Endodermal cell (in vitro differentiated cells): ENCODE measurements at regions not wholly inside any gene's neighbourhood (a gene's known extent, or its start where the extent isn't known, plus 50 kb on each side); places are given as distances from the start of the nearest gene placed in this dataset.
A peak's percentile ranks its signal among the peaks of the same experiment; 100 is the strongest.

Experiments
- DNase-seq: peaks from one replicate; pipeline ENCODE4 v3.0.0-alpha.2; 2017
- H3K27ac ChIP-seq: 2 replicates; pipeline ENCODE4 v1.5.1; 2013; ENCODE audit warnings: mild to moderate bottlenecking, low read depth, low read length, moderate library complexity
- H3K27me3 ChIP-seq: 2 replicates; pipeline ENCODE4 v1.6.1; 2013; ENCODE audit warnings: mild to moderate bottlenecking, low read length, moderate library complexity; ENCODE audit not compliant: insufficient read depth, control insufficient read depth, poor library complexity, severe bottlenecking
- H3K36me3 ChIP-seq: 2 replicates; pipeline ENCODE4 v1.7.0; 2013; ENCODE audit warnings: mild to moderate bottlenecking, low read length, moderate library complexity; ENCODE audit not compliant: control insufficient read depth, insufficient read depth
- H3K4me1 ChIP-seq: one replicate; pipeline ENCODE4 v1.7.0; 2013; ENCODE audit warnings: low read length; ENCODE audit not compliant: control insufficient read depth, insufficient read depth
- H3K4me3 ChIP-seq: 2 replicates; pipeline ENCODE4 v1.5.1; 2013; ENCODE audit warnings: mild to moderate bottlenecking, low read length, moderate library complexity
- H3K9ac ChIP-seq: 2 replicates; pipeline ENCODE4 v1.6.1; 2013; ENCODE audit warnings: mild to moderate bottlenecking, low read length, moderate library complexity; ENCODE audit not compliant: poor library complexity, severe bottlenecking; ENCODE audit errors: extremely low read depth
- H3K9me3 ChIP-seq: 2 replicates; pipeline ENCODE4 v1.6.1; 2013; ENCODE audit warnings: mild to moderate bottlenecking, low read length, moderate library complexity; ENCODE audit not compliant: control insufficient read depth
- H3K27ac Mint-ChIP-seq: 2 replicates; pipeline ENCODE4 v1.8.0; 2020; ENCODE audit warnings: mixed read lengths
- H3K27me3 Mint-ChIP-seq: 2 replicates; pipeline ENCODE4 v1.8.0; 2021; ENCODE audit warnings: mild to moderate bottlenecking, mixed read lengths; ENCODE audit not compliant: insufficient read depth
- H3K36me3 Mint-ChIP-seq: 2 replicates; pipeline ENCODE4 v1.8.0; 2020; ENCODE audit warnings: low read depth, mixed read lengths
- H3K4me1 Mint-ChIP-seq: 2 replicates; pipeline ENCODE4 v1.8.0; 2020; ENCODE audit warnings: mixed read lengths
- H3K4me3 Mint-ChIP-seq: 2 replicates; pipeline ENCODE4 v1.8.0; 2020; ENCODE audit warnings: mild to moderate bottlenecking, moderate library complexity, mixed read lengths
- H3K9me3 Mint-ChIP-seq: 2 replicates; pipeline ENCODE4 v1.8.0; 2020; ENCODE audit warnings: mild to moderate bottlenecking, mixed read lengths
- WGBS, 2 experiments: methylation state at CpG; one replicate each; pipeline versions ENCODE4 v1.1.5 to v1.1.7; 2013; ENCODE audit warnings: missing lambda C conversion rate in 2 of 2, mixed read lengths in 1 of 2; ENCODE audit not compliant: insufficient coverage in 1 of 2, insufficient read length in 1 of 2; 5-methylcytosine and 5-hydroxymethylcytosine counted together
- TF ChIP-seq, protein P1 (sequence below): fragments of 200-600 bp; sonication (generic); conservative IDR thresholded peaks from 2 replicates; pipeline ENCODE4 v1.5.0; 2021; ENCODE audit warnings: antibody characterized with exemption, mild to moderate bottlenecking

DNA sequence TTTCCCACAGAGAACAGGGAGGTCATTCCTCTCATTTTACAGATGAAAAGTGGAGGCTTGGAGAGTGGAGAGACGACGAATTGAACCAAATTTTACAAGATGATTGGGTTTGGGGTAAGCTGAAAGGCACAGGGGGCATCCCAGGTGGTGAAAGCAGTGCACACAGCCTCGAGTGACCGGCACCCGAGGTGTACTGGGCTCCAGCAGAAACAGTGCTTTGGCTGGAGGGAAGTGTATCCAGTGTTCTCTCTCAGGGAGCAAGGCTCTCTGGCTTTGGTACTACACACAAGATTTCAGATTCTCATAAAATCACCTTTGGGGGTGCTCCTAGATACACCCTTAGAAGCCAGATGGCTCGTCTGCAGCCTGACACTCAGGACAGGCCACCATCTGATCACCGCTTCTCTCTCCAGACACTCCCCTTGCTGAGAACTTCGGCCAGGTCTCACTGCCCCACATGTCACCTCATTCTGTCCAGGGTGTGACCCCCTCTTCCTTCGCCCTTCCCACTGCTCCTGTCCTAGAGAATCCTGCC is 339.6 kb downstream of the CYRIA start:
- Mint-ChIP-seq H3K4me1 (peaks cover 15% of the 10 kb centered on the region), H3K36me3 (no peaks in the 10 kb centered on the region), H3K27me3 (peaks cover 4% of the 10 kb centered on the region), H3K27ac (no peak overlapping the region), H3K9me3 (no peaks in the 10 kb centered on the region), H3K4me3 (no peak overlapping the region)
- Histone ChIP-seq H3K27me3 (no peaks in the 10 kb centered on the region), H3K36me3 (no peaks in the 10 kb centered on the region), H3K4me1 (no peaks in the 10 kb centered on the region), H3K9me3 (no peaks in the 10 kb centered on the region), H3K27ac (no peak overlapping the region), H3K4me3 (no peak overlapping the region), H3K9ac (no peak overlapping the region)
- TF ChIP-seq, protein P1, sequence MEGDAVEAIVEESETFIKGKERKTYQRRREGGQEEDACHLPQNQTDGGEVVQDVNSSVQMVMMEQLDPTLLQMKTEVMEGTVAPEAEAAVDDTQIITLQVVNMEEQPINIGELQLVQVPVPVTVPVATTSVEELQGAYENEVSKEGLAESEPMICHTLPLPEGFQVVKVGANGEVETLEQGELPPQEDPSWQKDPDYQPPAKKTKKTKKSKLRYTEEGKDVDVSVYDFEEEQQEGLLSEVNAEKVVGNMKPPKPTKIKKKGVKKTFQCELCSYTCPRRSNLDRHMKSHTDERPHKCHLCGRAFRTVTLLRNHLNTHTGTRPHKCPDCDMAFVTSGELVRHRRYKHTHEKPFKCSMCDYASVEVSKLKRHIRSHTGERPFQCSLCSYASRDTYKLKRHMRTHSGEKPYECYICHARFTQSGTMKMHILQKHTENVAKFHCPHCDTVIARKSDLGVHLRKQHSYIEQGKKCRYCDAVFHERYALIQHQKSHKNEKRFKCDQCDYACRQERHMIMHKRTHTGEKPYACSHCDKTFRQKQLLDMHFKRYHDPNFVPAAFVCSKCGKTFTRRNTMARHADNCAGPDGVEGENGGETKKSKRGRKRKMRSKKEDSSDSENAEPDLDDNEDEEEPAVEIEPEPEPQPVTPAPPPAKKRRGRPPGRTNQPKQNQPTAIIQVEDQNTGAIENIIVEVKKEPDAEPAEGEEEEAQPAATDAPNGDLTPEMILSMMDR: no peak
- DNase-seq: no peak
- WGBS, 2 experiments: 88 to 96% methylated on average over 7 to 9 of the region's 9 CpGs

- Histone ChIP-seq H3K4me3 (no peak overlapping the region), H3K9ac (no peak overlapping the region), H3K27ac (no peak overlapping the region), H3K36me3 (no peaks in the 10 kb centered on the region), H3K9me3 (no peaks in the 10 kb centered on the region), H3K4me1 (no peaks in the 10 kb centered on the region), H3K27me3 (no peaks in the 10 kb centered on the region)
- H3K36me3 Mint-ChIP-seq: no peaks in the 10 kb centered on the region
- WGBS, 2 experiments: 91 to 95% methylated on average over 9 to 14 of the region's 14 CpGs
- H3K4me1 Mint-ChIP-seq: peaks cover 12% of the 10 kb centered on the region
- H3K27me3 Mint-ChIP-seq: peaks cover 4% of the 10 kb centered on the region
- TF ChIP-seq, protein P1: peak; percentile 38
- DNase-seq: no peak
- no peaks in the 10 kb centered on the region for H3K9me3 Mint-ChIP-seq
- H3K4me3 Mint-ChIP-seq: no peak overlapping the region
- no peak overlapping the region for H3K27ac Mint-ChIP-seq
Observed at GRCh38 chr2:16325016-16325975, 340.3 kb downstream of the CYRIA start.

GRCh38 chr2:16324544-16324937 is 341.1 kb downstream of the CYRIA start:
- Mint-ChIP-seq H3K4me1 (peaks cover 6% of the 10 kb centered on the region), H3K4me3 (no peak overlapping the region)

More at GRCh38 chr2:16324544-16324937, 341.1 kb downstream of the CYRIA start:
- Histone ChIP-seq H3K4me1 (no peaks in the 10 kb centered on the region), H3K9ac (no peak overlapping the region), H3K4me3 (no peak overlapping the region), H3K36me3 (no peaks in the 10 kb centered on the region), H3K9me3 (no peaks in the 10 kb centered on the region), H3K27me3 (no peaks in the 10 kb centered on the region), H3K27ac (no peak overlapping the region)
- H3K27me3 Mint-ChIP-seq: peaks cover 3% of the 10 kb centered on the region
- TF ChIP-seq, protein P1: no peak
- DNase-seq: no peak
- no peak overlapping the region for H3K27ac Mint-ChIP-seq
- no peaks in the 10 kb centered on the region for H3K36me3 Mint-ChIP-seq
- no peaks in the 10 kb centered on the region for H3K9me3 Mint-ChIP-seq
